OCI-LY1 (cell line): ENCODE measurements at regions not wholly inside any gene's neighbourhood (a gene's known extent, or its start where the extent isn't known, plus 50 kb on each side); places are given as distances from the start of the nearest gene placed in this dataset.

Source experiments
- H2AFZ ChIP-seq: fragments of 200-600 bp; sonication (generic), shearing (Covaris generic); 2 replicates; pipeline ENCODE4 v1.6.0; 2014; ENCODE audit warnings: antibody characterized with exemption, mild to moderate bottlenecking, low read length
- H3F3A ChIP-seq: fragments of 200-600 bp; sonication (generic), shearing (Covaris generic); 2 replicates; pipeline ENCODE4 v1.6.0; 2014; ENCODE audit warnings: mild to moderate bottlenecking, antibody characterized with exemption, low read length, moderate library complexity; ENCODE audit not compliant: insufficient read depth
- H3K27ac ChIP-seq: fragments of 200-600 bp; sonication (generic); 2 replicates; pipeline ENCODE4 v1.5.1; 2014; ENCODE audit warnings: low read length, mixed run types, mild to moderate bottlenecking, low read depth; ENCODE audit not compliant: poor library complexity, severe bottlenecking
- H3K27me3 ChIP-seq: fragments of 200-600 bp; sonication (generic); 2 replicates; pipeline ENCODE4 v1.6.0; 2014; ENCODE audit warnings: antibody characterized with exemption, mild to moderate bottlenecking, low read length, moderate library complexity; ENCODE audit not compliant: insufficient read depth
- H3K36me3 ChIP-seq: fragments of 200-600 bp; sonication (generic); 2 replicates; pipeline ENCODE4 v1.6.1; 2014; ENCODE audit warnings: mild to moderate bottlenecking, antibody characterized with exemption, low read length, moderate library complexity, mixed read lengths; ENCODE audit not compliant: insufficient read depth
- H3K4me1 ChIP-seq: fragments of 200-600 bp; sonication (generic); 2 replicates; pipeline ENCODE4 v1.5.1; 2014; ENCODE audit warnings: mild to moderate bottlenecking, low read length, moderate library complexity; ENCODE audit not compliant: insufficient read depth, severe bottlenecking
- H3K4me2 ChIP-seq: fragments of 200-600 bp; sonication (generic), shearing (Covaris generic); 2 replicates; pipeline ENCODE4 v1.6.1; 2014; ENCODE audit warnings: low read length
- H3K4me3 ChIP-seq: fragments of 200-600 bp; sonication (generic); 2 replicates; pipeline ENCODE4 v1.5.1; 2014; ENCODE audit warnings: low read length, low read depth, mild to moderate bottlenecking, mixed read lengths; ENCODE audit not compliant: poor library complexity, severe bottlenecking
- H3K79me2 ChIP-seq: fragments of 200-600 bp; shearing (Covaris generic); 2 replicates; pipeline ENCODE4 v1.6.1; 2016; ENCODE audit warnings: mixed run types, low read length, mixed read lengths; ENCODE audit not compliant: insufficient read depth
- H3K9ac ChIP-seq: fragments of 200-600 bp; sonication (generic), shearing (Covaris generic); 2 replicates; pipeline ENCODE4 v1.6.1; 2014; ENCODE audit warnings: mild to moderate bottlenecking, low read length, mixed read lengths
- H3K9me2 ChIP-seq: fragments of 200-600 bp; sonication (generic), shearing (Covaris generic); 2 replicates; pipeline ENCODE4 v1.6.1; 2014; ENCODE audit warnings: low read depth, mild to moderate bottlenecking, low read length, mixed read lengths
- H3K9me3 ChIP-seq: fragments of 200-600 bp; shearing (Covaris generic); 2 replicates; pipeline ENCODE4 v1.6.1; 2014; ENCODE audit warnings: low read length, mixed read lengths
- H4K20me1 ChIP-seq: fragments of 200-600 bp; sonication (generic), shearing (Covaris generic); 2 replicates; pipeline ENCODE4 v1.6.0; 2016; ENCODE audit warnings: mild to moderate bottlenecking, low read length; ENCODE audit not compliant: insufficient read depth
- CTCF ChIP-seq: fragments of 200-600 bp; sonication (generic), shearing (Covaris generic); IDR thresholded peaks from 2 replicates; pipeline ENCODE4 v1.5.1; 2017; ENCODE audit warnings: mild to moderate bottlenecking, antibody characterized with exemption, low read length, moderate library complexity, mixed read lengths
- EZH2 ChIP-seq: fragments of 200-600 bp; sonication (generic), shearing (Covaris generic); IDR thresholded peaks from 2 replicates; pipeline ENCODE4 v1.8.0; 2017; ENCODE audit warnings: borderline replicate concordance, mixed run types, mild to moderate bottlenecking, antibody characterized with exemption, low read length, moderate library complexity, mixed read lengths

- H3K4me2 ChIP-seq, result no peak overlapping the region
- no peaks in the 10 kb centered on the region for H3K27me3 ChIP-seq
- no peaks in the 10 kb centered on the region for H3K9me2 ChIP-seq
Measured at GRCh38 chr12:47534695-47535094, 171.1 kb downstream of the RPAP3 start.

DNA sequence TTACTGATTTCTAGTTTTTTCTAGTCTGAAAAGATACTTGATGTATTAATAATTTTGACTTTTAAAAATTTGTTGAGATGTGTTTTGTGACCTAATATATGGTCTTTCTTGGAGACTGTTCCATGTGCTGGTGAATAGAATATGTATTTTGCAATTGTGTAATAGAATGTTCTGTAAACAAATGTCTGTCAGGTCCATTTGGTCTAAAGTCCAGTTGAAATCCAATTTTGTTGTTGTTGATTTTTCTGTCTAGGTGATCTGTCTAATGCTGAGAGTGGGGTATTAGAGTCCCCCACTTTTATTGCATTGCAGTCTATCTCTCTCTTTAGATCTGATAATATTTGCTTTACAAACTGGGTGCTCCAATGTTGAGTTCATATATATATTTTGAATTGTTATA lies 175.8 kb downstream of the RPAP3 start:
- no peak overlapping the region for H3K4me3 ChIP-seq
- TF ChIP-seq EZH2, result no peak
- TF ChIP-seq CTCF, result no peak
- H3K4me2 ChIP-seq, result no peak overlapping the region

More at GRCh38 chr12:47534695-47535094, 171.1 kb downstream of the RPAP3 start:
- Histone ChIP-seq H3K79me2 (no peaks in the 10 kb centered on the region), H3K4me3 (no peak overlapping the region), H4K20me1 (no peaks in the 10 kb centered on the region), H3K4me1 (no peaks in the 10 kb centered on the region), H2AFZ (no peak overlapping the region), H3F3A (no peaks in the 10 kb centered on the region), H3K9ac (no peak overlapping the region), H3K36me3 (no peaks in the 10 kb centered on the region), H3K9me3 (no peaks in the 10 kb centered on the region; the same call in 1 of the 2 replicates), H3K27ac (no peak overlapping the region)
- TF ChIP-seq CTCF (no peak), EZH2 (no peak)

GRCh38 chr12:47527816-47528215 lies 178.0 kb downstream of the RPAP3 start:
- Histone ChIP-seq H3K9ac (no peak overlapping the region), H3F3A (no peaks in the 10 kb centered on the region), H2AFZ (no peak overlapping the region), H3K4me2 (no peak overlapping the region), H3K9me3 (no peaks in the 10 kb centered on the region; the same call in 1 of the 2 replicates), H4K20me1 (no peaks in the 10 kb centered on the region), H3K9me2 (no peaks in the 10 kb centered on the region), H3K4me1 (no peaks in the 10 kb centered on the region), H3K79me2 (no peaks in the 10 kb centered on the region), H3K27me3 (no peaks in the 10 kb centered on the region), H3K27ac (no peak overlapping the region), H3K4me3 (no peak overlapping the region), H3K36me3 (no peaks in the 10 kb centered on the region)
- no peak for TF ChIP-seq EZH2
- TF ChIP-seq CTCF, result no peak

More for the DNA sequence above, 175.8 kb downstream of the RPAP3 start:
- no peak overlapping the region for H2AFZ ChIP-seq
- no peaks in the 10 kb centered on the region for H3K36me3 ChIP-seq
- H3K4me1 ChIP-seq, result no peaks in the 10 kb centered on the region
- no peak overlapping the region for H3K27ac ChIP-seq
- H3K27me3 ChIP-seq, result no peaks in the 10 kb centered on the region
- no peaks in the 10 kb centered on the region for H3K9me2 ChIP-seq
- no peak overlapping the region for H3K9ac ChIP-seq
- no peaks in the 10 kb centered on the region for H3F3A ChIP-seq
- H4K20me1 ChIP-seq, result no peaks in the 10 kb centered on the region
- no peaks in the 10 kb centered on the region; the same call in 1 of the 2 replicates for H3K9me3 ChIP-seq
- no peaks in the 10 kb centered on the region for H3K79me2 ChIP-seq
